WTC11 (cell line): ENCODE measurements at regions not wholly inside any gene's neighbourhood (a gene's known extent, or its start where the extent isn't known, plus 50 kb on each side); places are given as distances from the start of the nearest gene placed in this dataset.
A peak's percentile ranks its signal among the peaks of the same experiment; 100 is the strongest.

ENCODE experiments used
- ATAC-seq: fragments of 200-7000 bp; cut with Tn5 transposase; 2 replicates; pipeline ENCODE4 v1.10.0; 2021; ENCODE audit warnings: mild to moderate bottlenecking, moderate library complexity
- CTCF ChIA-PET: fragments of 300-600 bp; sonication (Branson Sonifier 250); formaldehyde crosslinking; loops from one replicate; lab custom pipeline; 2021; ENCODE audit warnings: antibody characterized with exemption; lab: Charles Lee
- POLR2A ChIA-PET: fragments of 350-600 bp; sonication (Branson Sonifier 250); formaldehyde crosslinking; loops from one replicate; lab custom pipeline; 2021; ENCODE audit warnings: antibody characterized with exemption; lab: Charles Lee
- DNase-seq: peaks from one replicate; pipeline ENCODE4 v3.0.0; 2021; ENCODE audit warnings: low spot score
- H3K27ac Mint-ChIP-seq: 2 replicates; pipeline ENCODE4 v1.8.0; 2021; ENCODE audit warnings: mixed read lengths
- H3K27me3 Mint-ChIP-seq: 2 replicates; pipeline ENCODE4 v1.8.0; 2021; ENCODE audit warnings: low read depth, mild to moderate bottlenecking, moderate library complexity, mixed read lengths
- H3K36me3 Mint-ChIP-seq: 2 replicates; pipeline ENCODE4 v1.8.0; 2021; ENCODE audit warnings: mixed read lengths
- H3K4me1 Mint-ChIP-seq: 2 replicates; pipeline ENCODE4 v1.8.0; 2022; ENCODE audit warnings: mixed read lengths
- H3K4me3 Mint-ChIP-seq: 2 replicates; pipeline ENCODE4 v1.8.0; 2021; ENCODE audit warnings: mild to moderate bottlenecking, moderate library complexity, mixed read lengths
- H3K9me3 Mint-ChIP-seq: 2 replicates; pipeline ENCODE4 v1.8.0; 2021; ENCODE audit warnings: mixed read lengths
- ATF3 ChIP-seq: sonication (generic); formaldehyde crosslinking; conservative IDR thresholded peaks from 2 replicates; pipeline ENCODE4 v1.8.1; 2022; ENCODE audit warnings: mild to moderate bottlenecking, missing genetic modification reagents
- E2F1 ChIP-seq: sonication (generic); formaldehyde crosslinking; IDR thresholded peaks from 2 replicates; pipeline ENCODE4 v1.8.0; 2022; ENCODE audit warnings: mild to moderate bottlenecking, missing genetic modification reagents
- E2F4 ChIP-seq: sonication (generic); formaldehyde crosslinking; IDR thresholded peaks from 2 replicates; pipeline ENCODE4 v1.8.1; 2022; ENCODE audit warnings: low read depth, mild to moderate bottlenecking, moderate library complexity, missing genetic modification reagents, borderline replicate concordance
- FOXJ3 ChIP-seq: sonication (generic); formaldehyde crosslinking; IDR thresholded peaks from 2 replicates; pipeline ENCODE4 v1.9.0; 2021; ENCODE audit warnings: missing genetic modification reagents, mild to moderate bottlenecking, borderline replicate concordance
- FOXK1 ChIP-seq: sonication (generic); formaldehyde crosslinking; IDR thresholded peaks from 2 replicates; pipeline ENCODE4 v1.8.0; 2022; ENCODE audit warnings: mild to moderate bottlenecking, moderate library complexity, missing genetic modification reagents
- GRHL2 ChIP-seq: fragments of 250-450 bp; sonication (Bioruptor Pico); IDR thresholded peaks from 2 replicates; pipeline ENCODE4 v1.8.0; 2022; ENCODE audit warnings: mild to moderate bottlenecking, moderate library complexity; ENCODE audit not compliant: insufficient replicate concordance, severe bottlenecking
- IRF1 ChIP-seq: sonication (generic); formaldehyde crosslinking; IDR thresholded peaks from 2 replicates; pipeline ENCODE4 v1.8.0; 2023; ENCODE audit warnings: missing genetic modification reagents
- NFYB ChIP-seq: sonication (generic); formaldehyde crosslinking; conservative IDR thresholded peaks from 2 replicates; pipeline ENCODE4 v1.8.0; 2022; ENCODE audit warnings: low read depth, missing genetic modification reagents
- NR3C1 ChIP-seq: sonication (generic); formaldehyde crosslinking; conservative IDR thresholded peaks from 2 replicates; pipeline ENCODE4 v1.8.1; 2023; ENCODE audit warnings: low read depth, mild to moderate bottlenecking, missing genetic modification reagents
- SOX15 ChIP-seq: fragments of 250-450 bp; sonication (Bioruptor Pico); IDR thresholded peaks from 2 replicates; pipeline ENCODE4 v1.9.0; 2021; ENCODE audit warnings: mild to moderate bottlenecking
- TEAD4 ChIP-seq: sonication (generic); formaldehyde crosslinking; IDR thresholded peaks from 2 replicates; pipeline ENCODE4 v1.8.0; 2022; ENCODE audit warnings: mild to moderate bottlenecking, missing genetic modification reagents
- ZNF425 ChIP-seq: fragments of 250-450 bp; sonication (Bioruptor Pico); conservative IDR thresholded peaks from 2 replicates; pipeline ENCODE4 v1.9.0; 2021; ENCODE audit warnings: mild to moderate bottlenecking

GRCh38 chr10:113252650-113253618, 299.9 kb upstream of the HABP2 start:
- no peak overlapping the region for H3K4me3 Mint-ChIP-seq
- ChIA-PET POLR2A (no interaction called here), CTCF (interaction anchor here (0.6 to 1.0 kb wide), 4 partner anchors 49 to 132 kb away, joined by 3 to 5 read pairs (median 4); no protein-coding TSS in a partner anchor)
- H3K27ac Mint-ChIP-seq = no peak overlapping the region
- H3K36me3 Mint-ChIP-seq = no peaks in the 10 kb centered on the region
- DNase-seq (no peak), ATAC-seq (peak; percentile 92)
- peaks cover 3% of the 10 kb centered on the region; the same call in 1 of the 2 replicates for H3K27me3 Mint-ChIP-seq
- H3K9me3 Mint-ChIP-seq = no peaks in the 10 kb centered on the region
- TF ChIP-seq TEAD4 (CRISPR knock-in tag) (no peak), FOXK1 (no peak), ZNF425 (no peak), NFYB (CRISPR knock-in tag) (no peak), FOXJ3 (CRISPR knock-in tag) (no peak), SOX15 (CRISPR knock-in tag) (no peak)
- H3K4me1 Mint-ChIP-seq = peaks cover 9% of the 10 kb centered on the region

GRCh38 chr10:113259576-113260226, 293.2 kb upstream of the HABP2 start:
- POLR2A ChIA-PET = no interaction called here
- Mint-ChIP-seq H3K27ac (no peak overlapping the region), H3K4me1 (peaks cover 20% of the 10 kb centered on the region), H3K4me3 (no peak overlapping the region), H3K27me3 (no peaks in the 10 kb centered on the region), H3K9me3 (no peaks in the 10 kb centered on the region), H3K36me3 (no peaks in the 10 kb centered on the region)
- DNase-seq (no peak), ATAC-seq (no peak)
- CTCF ChIA-PET = no interaction called here
- no peak for TF ChIP-seq GRHL2
- TF ChIP-seq ATF3 (CRISPR knock-in tag) = no peak
- TF ChIP-seq IRF1 = no peak
- no peak for TF ChIP-seq E2F4
- TF ChIP-seq NR3C1 (CRISPR knock-in tag) = no peak
- TF ChIP-seq E2F1 (CRISPR knock-in tag) = no peak
- TF ChIP-seq ZNF425 = no peak
